ENCODE measurements at regions not wholly inside any gene's neighbourhood (a gene's known extent, or its start where the extent isn't known, plus 50 kb on each side); places are given as distances from the start of the nearest gene placed in this dataset.

DNA sequence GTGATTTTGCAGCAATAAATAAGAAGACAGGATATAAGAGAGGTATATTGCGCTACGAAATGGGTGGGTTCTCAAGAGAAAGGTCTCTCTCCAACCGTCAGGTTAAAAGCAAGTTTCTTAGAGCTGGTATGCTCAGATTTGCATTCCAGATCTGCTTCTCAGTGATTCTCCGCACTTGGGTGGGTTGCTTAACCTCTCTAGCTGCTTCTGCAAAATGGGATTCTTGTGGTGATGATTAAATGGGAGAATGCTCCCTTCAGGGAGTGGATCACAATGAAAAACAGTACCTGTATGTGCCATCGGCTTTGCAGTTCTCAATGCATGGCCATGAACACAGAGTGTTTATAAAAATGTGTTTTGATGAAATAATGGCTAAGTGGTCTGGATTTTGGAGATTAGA is 477.7 kb downstream of the TNS1 start:
- Histone ChIP-seq H3K79me2 (no peaks in the 10 kb centered on the region), H3K4me3 (no peak overlapping the region), H4K20me1 (ENCODE audit: insufficient read depth, poor library complexity, severe bottlenecking) (no peaks in the 10 kb centered on the region), H3K36me3 (replicated peaks; ENCODE audit: insufficient read depth, low read depth) (no peaks in the 10 kb centered on the region), H3K9me3 (ENCODE audit: low read depth) (no peaks in the 10 kb centered on the region), H3K4me2 (no peak overlapping the region), H2AFZ (no peak overlapping the region), H3K9me2 (replicated peaks; ENCODE audit: insufficient read depth) (no peaks in the 10 kb centered on the region), H3K27ac (no peak overlapping the region), H3K4me1 (ENCODE audit: insufficient read depth) (no peaks in the 10 kb centered on the region), H3K27me3 (no peaks in the 10 kb centered on the region)
- no peak for DNase-seq (ENCODE audit: low spot score)
- no peak for TF ChIP-seq EZH2 (IDR thresholded peaks at IDR 0.05; ENCODE audit: borderline replicate concordance)
- TF ChIP-seq, protein P1, sequence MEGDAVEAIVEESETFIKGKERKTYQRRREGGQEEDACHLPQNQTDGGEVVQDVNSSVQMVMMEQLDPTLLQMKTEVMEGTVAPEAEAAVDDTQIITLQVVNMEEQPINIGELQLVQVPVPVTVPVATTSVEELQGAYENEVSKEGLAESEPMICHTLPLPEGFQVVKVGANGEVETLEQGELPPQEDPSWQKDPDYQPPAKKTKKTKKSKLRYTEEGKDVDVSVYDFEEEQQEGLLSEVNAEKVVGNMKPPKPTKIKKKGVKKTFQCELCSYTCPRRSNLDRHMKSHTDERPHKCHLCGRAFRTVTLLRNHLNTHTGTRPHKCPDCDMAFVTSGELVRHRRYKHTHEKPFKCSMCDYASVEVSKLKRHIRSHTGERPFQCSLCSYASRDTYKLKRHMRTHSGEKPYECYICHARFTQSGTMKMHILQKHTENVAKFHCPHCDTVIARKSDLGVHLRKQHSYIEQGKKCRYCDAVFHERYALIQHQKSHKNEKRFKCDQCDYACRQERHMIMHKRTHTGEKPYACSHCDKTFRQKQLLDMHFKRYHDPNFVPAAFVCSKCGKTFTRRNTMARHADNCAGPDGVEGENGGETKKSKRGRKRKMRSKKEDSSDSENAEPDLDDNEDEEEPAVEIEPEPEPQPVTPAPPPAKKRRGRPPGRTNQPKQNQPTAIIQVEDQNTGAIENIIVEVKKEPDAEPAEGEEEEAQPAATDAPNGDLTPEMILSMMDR (IDR thresholded peaks at IDR 0.05; ENCODE audit: poor library complexity): no peak
- TF ChIP-seq EZH2phosphoT487 (IDR thresholded peaks at IDR 0.05; ENCODE audit: low read depth, severe bottlenecking, unreplicated experiment): no peak
- 86% methylated on average over 5 of the region's 5 CpGs for WGBS (ENCODE audit: low lambda C conversion rate, missing lambda C conversion rate)

DNA sequence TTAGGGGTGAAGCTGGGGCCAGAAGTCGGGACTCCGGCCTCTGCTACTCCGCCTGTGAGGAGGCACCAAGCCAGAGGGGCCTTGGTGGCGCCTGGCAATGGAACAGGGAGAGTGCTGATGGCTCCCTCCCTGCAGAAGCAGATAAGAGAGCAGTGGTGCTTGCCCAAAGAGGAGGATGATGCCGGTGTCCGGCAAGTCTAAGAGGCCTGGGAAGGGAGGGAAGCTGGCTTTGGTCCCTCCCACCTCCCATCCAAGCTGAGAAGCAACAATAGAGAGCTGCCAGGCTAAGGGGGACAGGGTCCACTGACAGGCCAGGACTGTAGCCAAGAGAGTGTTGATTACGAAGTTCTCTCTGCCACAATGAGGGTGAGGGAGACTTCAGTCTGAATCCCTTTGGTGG is 479.5 kb downstream of the TNS1 start:
- H3K4me3 ChIP-seq: no peak overlapping the region
- WGBS (ENCODE audit: low lambda C conversion rate, missing lambda C conversion rate): 91% methylated on average over 7 of the region's 7 CpGs
- no peaks in the 10 kb centered on the region for H3K9me3 ChIP-seq (ENCODE audit: low read depth)
- H3K9me2 ChIP-seq (replicated peaks; ENCODE audit: insufficient read depth): no peaks in the 10 kb centered on the region
- no peaks in the 10 kb centered on the region for H3K36me3 ChIP-seq (replicated peaks; ENCODE audit: insufficient read depth, low read depth)
- H4K20me1 ChIP-seq (ENCODE audit: insufficient read depth, poor library complexity, severe bottlenecking): no peaks in the 10 kb centered on the region
- H3K79me2 ChIP-seq: no peaks in the 10 kb centered on the region
- no peaks in the 10 kb centered on the region for H3K27me3 ChIP-seq
- H3K27ac ChIP-seq: no peak overlapping the region
- H2AFZ ChIP-seq: no peak overlapping the region
- H3K4me2 ChIP-seq: no peak overlapping the region
- DNase-seq (ENCODE audit: low spot score): no peak
- no peak for TF ChIP-seq EZH2 (IDR thresholded peaks at IDR 0.05; ENCODE audit: borderline replicate concordance)
- TF ChIP-seq, protein P1 (IDR thresholded peaks at IDR 0.05; ENCODE audit: poor library complexity): no peak
- H3K4me1 ChIP-seq (ENCODE audit: insufficient read depth): no peaks in the 10 kb centered on the region

DNA sequence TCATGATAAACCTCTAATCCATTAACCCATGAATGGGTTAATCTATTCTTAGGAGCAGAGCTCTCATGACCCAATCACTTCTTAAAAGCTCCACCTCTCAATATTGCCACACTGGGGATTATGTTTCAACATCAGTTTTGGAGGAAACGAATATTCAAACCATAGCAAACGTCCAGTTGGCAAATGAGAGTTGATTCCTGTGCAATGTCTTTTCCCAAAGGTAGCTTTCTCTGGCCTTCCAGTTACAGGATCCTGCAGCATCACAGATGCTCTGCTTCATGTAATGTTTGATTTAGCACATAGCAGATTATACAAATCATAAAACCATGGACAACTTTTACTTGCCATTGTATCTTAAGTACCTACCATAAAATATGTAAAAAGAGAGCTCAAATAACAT is 481.0 kb downstream of the TNS1 start:
- no peaks in the 10 kb centered on the region for H4K20me1 ChIP-seq (ENCODE audit: insufficient read depth, poor library complexity, severe bottlenecking)
- H2AFZ ChIP-seq: no peak overlapping the region
- no peak overlapping the region for H3K4me2 ChIP-seq
- H3K4me1 ChIP-seq (ENCODE audit: insufficient read depth): no peaks in the 10 kb centered on the region
- H3K4me3 ChIP-seq: no peak overlapping the region
- H3K79me2 ChIP-seq: no peaks in the 10 kb centered on the region
- H3K9me2 ChIP-seq (replicated peaks; ENCODE audit: insufficient read depth): no peaks in the 10 kb centered on the region
- H3K36me3 ChIP-seq (replicated peaks; ENCODE audit: insufficient read depth, low read depth): no peaks in the 10 kb centered on the region
- H3K27me3 ChIP-seq: no peaks in the 10 kb centered on the region
- 51% methylated on average over 2 of the region's 2 CpGs for WGBS (ENCODE audit: low lambda C conversion rate, missing lambda C conversion rate)
- no peaks in the 10 kb centered on the region for H3K9me3 ChIP-seq (ENCODE audit: low read depth)
- no peak for DNase-seq (ENCODE audit: low spot score)
- TF ChIP-seq, protein P1 (IDR thresholded peaks at IDR 0.05; ENCODE audit: poor library complexity): no peak
- TF ChIP-seq EZH2 (IDR thresholded peaks at IDR 0.05; ENCODE audit: borderline replicate concordance): no peak
- TF ChIP-seq EZH2phosphoT487 (IDR thresholded peaks at IDR 0.05; ENCODE audit: low read depth, severe bottlenecking, unreplicated experiment): no peak
- H3K27ac ChIP-seq: no peak overlapping the region
